OCI-M2 (cell line): ENCODE measurements at regions not wholly inside any gene's neighbourhood (a gene's known extent, or its start where the extent isn't known, plus 50 kb on each side); places are given as distances from the start of the nearest gene placed in this dataset.

ENCODE experiments used
- DNase-seq: peaks from one replicate; lab custom pipeline; 2025; ENCODE audit not compliant: unreplicated experiment; lab: John Stamatoyannopoulos, UW

DNA sequence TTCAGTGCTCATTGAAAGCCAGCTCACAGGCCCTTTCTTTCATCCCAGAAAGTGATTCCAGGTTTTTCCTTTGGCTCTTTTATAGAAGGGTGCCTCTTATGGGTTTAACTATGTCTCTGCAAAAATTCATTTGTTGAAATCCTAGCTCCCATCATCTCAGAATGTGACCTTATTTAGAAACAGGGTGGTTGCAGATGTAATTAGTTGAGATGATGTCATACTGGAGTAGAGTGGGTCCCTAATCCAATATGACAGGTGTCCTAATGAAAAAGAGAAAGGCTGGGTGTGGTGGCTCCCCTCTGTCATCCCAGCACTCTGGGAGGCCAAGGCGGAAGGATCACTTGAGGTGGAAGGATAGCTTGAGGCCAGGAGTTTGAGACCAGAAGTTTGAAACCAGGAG lies 64.2 kb upstream of the FAM20A start:
- no peak for DNase-seq

DNA sequence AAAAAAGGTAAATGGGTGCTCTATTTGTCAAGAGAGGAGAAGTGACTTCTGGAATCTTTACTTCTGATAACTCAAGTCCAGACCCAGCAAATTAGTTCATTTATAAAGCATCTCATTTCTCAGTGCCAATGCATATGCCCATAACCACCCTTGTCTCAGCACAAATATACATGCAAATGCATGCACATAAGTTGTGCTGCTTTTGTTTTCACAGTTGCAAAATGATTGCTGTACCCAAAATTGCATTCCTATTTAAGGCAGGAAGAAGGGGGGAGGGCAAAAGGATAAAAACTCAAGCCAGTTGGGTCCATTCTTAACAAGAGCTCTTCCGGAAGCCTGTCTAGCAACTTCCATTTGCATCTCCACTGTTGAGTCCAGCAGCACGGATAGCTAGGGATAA lies 61.3 kb upstream of the FAM20A start:
- no peak for DNase-seq

DNA sequence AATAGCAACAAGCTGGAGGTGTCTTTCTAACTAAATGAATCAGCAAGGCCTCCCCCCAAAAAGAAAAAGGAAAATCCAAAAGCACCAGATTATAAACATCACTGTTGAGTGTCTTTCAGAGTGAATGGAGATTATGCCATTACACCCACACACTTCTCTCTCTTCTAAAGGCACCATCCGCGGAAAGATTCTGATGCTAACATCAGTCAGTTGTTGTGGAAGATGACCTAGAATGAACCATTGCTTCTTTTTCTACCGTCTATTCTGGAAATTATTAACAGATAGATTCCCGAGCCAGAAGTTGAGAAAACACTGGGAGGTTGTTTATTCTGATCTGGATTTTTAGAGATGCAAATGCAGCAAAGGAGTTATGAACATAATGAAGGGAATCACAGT lies 60.9 kb upstream of the FAM20A start:
- no peak for DNase-seq

DNA sequence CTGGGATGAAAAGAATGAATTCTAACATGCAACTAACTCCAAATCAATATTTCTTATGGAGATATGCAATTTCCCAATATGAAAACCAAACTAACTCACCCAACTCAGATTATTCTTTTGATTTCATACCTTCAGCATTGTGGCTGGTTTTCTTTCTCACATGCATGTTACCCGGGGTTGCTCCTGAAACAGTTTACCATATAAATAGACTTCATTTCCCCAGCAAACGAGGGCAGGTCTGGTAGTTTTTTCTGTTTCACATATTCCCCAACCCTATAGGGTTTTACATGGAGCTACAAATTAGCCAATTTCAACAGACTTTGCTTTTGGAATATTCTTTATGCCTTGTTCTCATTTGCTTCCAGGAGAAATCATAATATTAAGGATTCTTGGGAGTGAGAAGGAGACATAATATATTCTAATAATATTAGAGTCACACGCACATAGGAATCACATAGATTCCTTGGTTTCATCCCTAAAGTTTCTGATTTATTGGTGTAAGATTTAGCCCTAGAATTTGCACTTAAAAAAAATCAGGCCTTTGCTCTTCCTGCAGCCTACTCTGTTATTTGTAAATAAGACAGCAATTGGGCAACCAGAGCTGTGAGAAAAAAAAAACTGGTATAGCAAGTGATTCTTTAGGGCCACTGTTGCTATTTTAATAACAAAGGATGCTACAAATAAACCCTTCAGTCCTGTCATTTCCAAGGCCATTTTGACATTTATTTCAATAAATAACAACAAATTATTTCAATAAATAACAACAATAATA lies 60.3 kb upstream of the FAM20A start:
- DNase-seq = no peak

DNA sequence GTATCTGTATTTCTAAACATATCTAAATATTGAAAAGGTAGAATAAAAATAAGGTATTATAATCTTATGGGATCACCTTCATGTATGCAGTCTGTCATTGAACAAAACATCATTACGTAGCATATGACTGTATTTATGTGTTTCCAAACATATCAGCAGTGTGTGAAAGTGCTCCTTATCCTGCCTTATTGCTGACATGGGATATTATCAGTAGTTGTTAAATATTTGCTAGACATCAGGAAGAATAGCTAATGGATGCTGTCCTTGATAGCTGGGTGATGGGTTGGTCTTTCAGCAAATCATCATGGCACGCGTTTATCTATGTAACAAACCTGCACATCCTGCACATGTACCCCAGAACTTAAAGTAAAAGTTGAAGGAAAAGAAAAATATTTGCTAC lies 59.1 kb upstream of the FAM20A start:
- no peak for DNase-seq

DNA sequence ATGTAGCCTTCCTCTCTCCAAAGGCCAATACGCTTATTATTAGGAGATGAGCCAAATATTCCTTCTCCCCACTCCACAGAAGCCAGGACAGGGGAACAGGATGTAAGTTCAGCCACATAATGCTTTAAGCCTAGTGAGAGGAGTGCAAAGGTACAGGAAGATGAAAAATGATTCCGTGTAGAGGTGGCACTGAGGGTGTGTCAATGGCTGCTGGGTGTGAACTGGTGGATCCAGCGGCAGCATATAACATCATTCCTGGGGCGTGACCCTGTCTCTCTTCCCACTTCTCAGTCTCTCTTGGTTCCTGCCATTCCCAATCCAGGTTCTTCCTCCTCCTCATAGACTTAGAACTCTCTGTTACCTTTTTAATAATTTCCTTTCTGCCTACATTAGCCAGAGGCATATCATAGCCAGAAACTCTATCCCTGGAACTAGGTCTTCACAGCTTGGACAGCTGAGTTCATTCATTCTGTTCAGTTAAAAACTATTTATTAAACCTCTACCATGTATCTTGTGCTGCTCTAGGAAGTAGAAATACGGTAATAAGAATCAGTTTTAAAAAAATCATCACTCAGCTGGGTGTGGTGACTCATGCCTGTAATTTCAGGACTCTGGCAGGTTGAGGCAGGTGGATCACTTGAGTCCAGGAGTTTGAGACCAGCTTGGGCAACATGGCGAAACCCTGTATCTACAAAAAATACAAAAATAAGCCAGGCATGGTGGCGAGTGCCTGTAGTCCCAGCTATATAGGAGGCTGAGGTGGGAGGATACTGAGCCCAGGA lies 58.0 kb upstream of the FAM20A start:
- no peak for DNase-seq

DNA sequence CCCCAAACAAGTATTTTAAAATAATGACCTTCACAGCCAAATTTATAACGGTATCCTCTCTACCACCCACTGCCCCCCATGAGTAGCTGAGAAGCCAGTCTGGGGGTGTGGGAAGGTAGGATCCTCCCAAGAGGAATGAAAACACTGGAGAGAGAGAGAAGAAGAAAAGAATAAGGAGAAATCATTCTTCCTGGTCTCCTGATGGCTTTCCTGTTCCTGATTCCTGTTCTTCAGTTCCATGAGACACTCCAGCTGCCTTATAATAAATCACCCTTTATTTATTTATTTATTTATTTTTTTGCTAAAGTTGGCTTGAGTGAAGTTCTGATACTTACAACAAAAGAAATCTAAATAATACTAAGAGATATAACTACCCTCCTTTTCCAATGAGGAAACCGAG lies 56.4 kb upstream of the FAM20A start:
- no peak for DNase-seq

DNA sequence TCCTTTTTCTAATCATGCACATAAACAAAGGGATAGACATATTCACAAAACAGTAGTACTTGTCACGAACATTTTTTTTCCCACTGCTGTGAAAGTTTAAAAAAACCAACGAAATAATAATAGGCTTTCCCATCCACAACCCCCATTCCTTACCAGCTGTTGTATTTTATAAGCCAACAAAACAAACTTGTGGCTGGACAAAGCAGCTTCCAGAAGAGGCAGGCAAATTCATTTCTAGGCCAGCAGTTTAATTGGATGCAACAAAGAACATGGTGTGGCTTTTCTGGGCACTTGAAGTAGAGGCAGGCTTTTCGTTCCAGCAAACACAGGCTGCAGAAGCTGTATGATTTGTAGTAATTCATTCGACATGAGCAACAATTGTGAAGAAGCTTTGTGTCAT lies 56.0 kb upstream of the FAM20A start:
- no peak for DNase-seq

DNA sequence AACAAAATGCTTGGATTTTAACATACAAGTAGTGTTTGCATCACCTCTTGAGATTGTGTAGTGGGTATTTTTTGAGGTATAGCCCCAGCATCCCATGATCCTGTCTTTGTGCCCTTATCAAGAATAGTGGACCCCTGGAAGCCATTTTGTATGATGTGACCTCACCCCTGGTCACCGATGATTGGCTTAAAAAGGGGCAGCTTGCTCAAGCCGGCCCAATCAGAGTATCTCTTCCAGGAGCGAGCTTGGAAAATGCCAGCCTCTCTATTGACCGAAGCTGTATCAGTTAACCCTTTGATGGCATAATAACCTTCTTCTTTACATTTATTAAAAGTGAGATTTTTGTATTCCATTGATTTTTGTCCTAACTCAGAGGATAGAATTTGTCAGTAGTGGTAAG lies 55.5 kb upstream of the FAM20A start:
- no peak for DNase-seq
